Stimulated activated CD4-positive, alpha-beta T cell treated with anti-CD3 and anti-CD28 coated beads, Interleukin-1b, Interleukin-23, amount 100 ng/mL, for 24 hours (primary cell): ENCODE measurements at regions not wholly inside any gene's neighbourhood (a gene's known extent, or its start where the extent isn't known, plus 50 kb on each side); places are given as distances from the start of the nearest gene placed in this dataset.

ENCODE experiments used
- DNase-seq, 4 experiments: peaks; one replicate each; pipeline ENCODE4 v3.0.0-alpha.2; 2020; ENCODE audit warnings: low read depth in 4 of 4, low spot score in 1 of 4

- DNase-seq = no peak
Measured at GRCh38 chr11:88448131-88448670, 110.7 kb upstream of the CTSC start.

- DNase-seq = no peak
Measured at GRCh38 chr11:88447281-88447680, 109.7 kb upstream of the CTSC start.

GRCh38 chr11:88439356-88439755, 101.8 kb upstream of the CTSC start:
- DNase-seq = no peak

- DNase-seq = no peak
Measured at GRCh38 chr11:88438721-88439120, 101.2 kb upstream of the CTSC start.

- DNase-seq = no peak
Measured at GRCh38 chr11:88435415-88435814, 97.9 kb upstream of the CTSC start.

GRCh38 chr11:88434333-88434976, 96.9 kb upstream of the CTSC start:
- no peak for DNase-seq

GRCh38 chr11:88433536-88434230, 96.1 kb upstream of the CTSC start:
- DNase-seq = no peak

- no peak for DNase-seq
Measured at GRCh38 chr11:88431675-88432341, 94.3 kb upstream of the CTSC start.

- no peak for DNase-seq
Measured at GRCh38 chr11:88428959-88429358, 91.4 kb upstream of the CTSC start.

GRCh38 chr11:88427719-88428118, 90.2 kb upstream of the CTSC start:
- DNase-seq = no peak

- DNase-seq = no peak
Measured at GRCh38 chr11:88424881-88425280, 87.3 kb upstream of the CTSC start.

- peak in 1 of 4 experiments; percentile 19 for DNase-seq
Measured at GRCh38 chr11:88421530-88421929, 84.0 kb upstream of the CTSC start.

- no peak for DNase-seq
Measured at GRCh38 chr11:88420165-88420791, 82.7 kb upstream of the CTSC start.

GRCh38 chr11:88418508-88418907, 81.0 kb upstream of the CTSC start:
- DNase-seq = no peak

- DNase-seq = no peak
Measured at GRCh38 chr11:88415495-88415894, 78.0 kb upstream of the CTSC start.

- DNase-seq = no peak
Measured at GRCh38 chr11:88414981-88415413, 77.5 kb upstream of the CTSC start.

- no peak for DNase-seq
Measured at GRCh38 chr11:88414385-88414861, 76.9 kb upstream of the CTSC start.

GRCh38 chr11:88411265-88411664, 73.7 kb upstream of the CTSC start:
- DNase-seq = no peak

GRCh38 chr11:88410656-88411055, 73.1 kb upstream of the CTSC start:
- DNase-seq = no peak

GRCh38 chr11:88410056-88410455, 72.5 kb upstream of the CTSC start:
- no peak for DNase-seq

- no peak for DNase-seq
Measured at GRCh38 chr11:88406876-88407275, 69.3 kb upstream of the CTSC start.
